Kidney epithelial cell (primary cell): ENCODE measurements at regions not wholly inside any gene's neighbourhood (a gene's known extent, or its start where the extent isn't known, plus 50 kb on each side); places are given as distances from the start of the nearest gene placed in this dataset.

ENCODE experiments used
- DNase-seq: peaks from one replicate; pipeline ENCODE4 v3.0.0-alpha.2; 2010; ENCODE audit warnings: low read depth
- H3K27me3 ChIP-seq: 2 replicates; pipeline ENCODE4 v1.6.0; 2011; ENCODE audit warnings: low read length; ENCODE audit not compliant: control insufficient read depth, insufficient read depth
- H3K36me3 ChIP-seq: 2 replicates; pipeline ENCODE4 v1.5.1; 2011; ENCODE audit warnings: low read length; ENCODE audit not compliant: control insufficient read depth, insufficient read depth
- H3K4me3 ChIP-seq: 2 replicates; pipeline ENCODE4 v1.5.1; 2011; ENCODE audit warnings: low read depth, mild to moderate bottlenecking, control low read depth, low read length
- CTCF ChIP-seq: IDR thresholded peaks from 2 replicates; pipeline ENCODE4 v1.5.1; 2011; ENCODE audit warnings: mild to moderate bottlenecking, moderate library complexity, low read length, control low read depth, inconsistent platforms; ENCODE audit not compliant: insufficient read depth, poor library complexity, severe bottlenecking

- TF ChIP-seq CTCF, result peak; percentile 69
- no peak for DNase-seq
- Histone ChIP-seq H3K36me3 (no peaks in the 10 kb centered on the region), H3K4me3 (no peak overlapping the region), H3K27me3 (no peaks in the 10 kb centered on the region)
Observed at GRCh38 chr6:153511896-153512496, 380.9 kb upstream of the RGS17 start.

GRCh38 chr6:153503810-153504209 is 372.7 kb upstream of the RGS17 start:
- no peak for DNase-seq
- H3K27me3 ChIP-seq, result no peaks in the 10 kb centered on the region
- H3K36me3 ChIP-seq, result no peaks in the 10 kb centered on the region
- H3K4me3 ChIP-seq, result no peak overlapping the region
- no peak for TF ChIP-seq CTCF

- no peak overlapping the region for H3K4me3 ChIP-seq
- TF ChIP-seq CTCF, result no peak
- no peak for DNase-seq
- H3K36me3 ChIP-seq, result no peaks in the 10 kb centered on the region
- no peaks in the 10 kb centered on the region for H3K27me3 ChIP-seq
Observed at GRCh38 chr6:153493501-153493900, 362.4 kb upstream of the RGS17 start.

GRCh38 chr6:153489479-153489878 is 358.4 kb upstream of the RGS17 start:
- H3K4me3 ChIP-seq, result no peak overlapping the region
- no peaks in the 10 kb centered on the region for H3K36me3 ChIP-seq
- TF ChIP-seq CTCF, result no peak
- H3K27me3 ChIP-seq, result no peaks in the 10 kb centered on the region
- no peak for DNase-seq

- no peak for TF ChIP-seq CTCF
- H3K27me3 ChIP-seq, result no peaks in the 10 kb centered on the region
- no peak overlapping the region for H3K4me3 ChIP-seq
- no peaks in the 10 kb centered on the region for H3K36me3 ChIP-seq
- DNase-seq, result no peak
Observed at GRCh38 chr6:153488267-153488666, 357.2 kb upstream of the RGS17 start.

GRCh38 chr6:153485072-153485471 is 354.0 kb upstream of the RGS17 start:
- no peaks in the 10 kb centered on the region for H3K27me3 ChIP-seq
- DNase-seq, result no peak
- TF ChIP-seq CTCF, result no peak

More at GRCh38 chr6:153485072-153485471, 354.0 kb upstream of the RGS17 start:
- no peaks in the 10 kb centered on the region for H3K36me3 ChIP-seq
- no peak overlapping the region for H3K4me3 ChIP-seq
